HCT116 (cell line): ENCODE measurements at regions not wholly inside any gene's neighbourhood (a gene's known extent, or its start where the extent isn't known, plus 50 kb on each side); places are given as distances from the start of the nearest gene placed in this dataset.

ENCODE experiments used
- ATAC-seq: fragments of 200-7000 bp; cut with Tn5 transposase; 2 replicates; pipeline ENCODE4 v1.9.1; 2020; ENCODE audit warnings: mild to moderate bottlenecking, moderate library complexity
- BruUV-seq: library from RNA; stranded (reverse); fragments of 400-500 nt; replicated peaks from 2 replicates; lab custom pipeline; 2021; lab: Mats Ljungman, UMichigan
- CTCF ChIA-PET: fragments of 300-600 bp; sonication (Branson Sonifier 250); formaldehyde crosslinking; loops from one replicate; lab custom pipeline; 2021; ENCODE audit warnings: antibody characterized with exemption; lab: Charles Lee
- POLR2A ChIA-PET: fragments of 300-600, 350-600 bp; sonication (Branson Sonifier 250); formaldehyde crosslinking; loops from one replicate; lab custom pipeline; 2021; ENCODE audit warnings: antibody characterized with exemption; lab: Charles Lee
- RAD21 ChIA-PET, 2 experiments: fragments of 300-600 bp; sonication (Branson Sonifier 250); formaldehyde crosslinking; loops; one replicate each; lab custom pipeline; 2023; ENCODE audit warnings: low total read pairs in 2 of 2; ENCODE audit not compliant: uncharacterized antibody in 2 of 2, unreplicated experiment in 2 of 2, low non-redundant PET in 1 of 2; lab: Charles Lee
- DNase-seq: peaks from one replicate; pipeline ENCODE4 v3.0.0-alpha.2; 2010; ENCODE audit warnings: low read depth, low spot score
- H2AFZ ChIP-seq: fragments of 200-600 bp; shearing (Covaris generic), sonication (generic); 2 replicates; pipeline ENCODE4 v1.6.1; 2017; ENCODE audit warnings: low read depth, mixed run types, mixed read lengths, antibody characterized with exemption, low read length; ENCODE audit not compliant: poor library complexity, severe bottlenecking
- H3K27ac ChIP-seq: 2 replicates; pipeline ENCODE4 v1.5.1; 2012; ENCODE audit warnings: low read depth, low read length
- H3K27me3 ChIP-seq: fragments of 200-600 bp; sonication (generic); 2 replicates; pipeline ENCODE4 v1.6.1; 2016; ENCODE audit warnings: mixed run types, low read length, mixed read lengths; ENCODE audit not compliant: insufficient read depth
- H3K36me3 ChIP-seq, 2 experiments: fragments of 200-500 bp in 1 of 2; fragments of 200-600 bp in 1 of 2; sonication (Bioruptor generic) in 1 of 2; sonication (generic) in 1 of 2; 2 replicates each; pipeline versions ENCODE4 v1.5.1 to v1.6.1; 2014 to 2016; ENCODE audit warnings: low read length in 2 of 2, inconsistent platforms in 1 of 2, mixed read lengths in 1 of 2, mixed run types in 1 of 2; ENCODE audit not compliant: insufficient read depth in 2 of 2, control insufficient read depth in 1 of 2
- H3K4me1 ChIP-seq, 2 experiments: fragments of 200-600 bp in 1 of 2; sonication (generic) in 1 of 2; 2 replicates each; pipeline versions ENCODE4 v1.5.1 to v1.6.1; 2012 to 2017; ENCODE audit warnings: low read length in 2 of 2, inconsistent platforms in 1 of 2, mild to moderate bottlenecking in 1 of 2, mixed read lengths in 1 of 2, mixed run types in 1 of 2, moderate library complexity in 1 of 2; ENCODE audit not compliant: insufficient read depth in 2 of 2, control insufficient read depth in 1 of 2
- H3K4me2 ChIP-seq: fragments of 200-600 bp; sonication (generic); 2 replicates; pipeline ENCODE4 v1.6.1; 2017; ENCODE audit warnings: mixed run types, low read length, mixed read lengths
- H3K4me3 ChIP-seq, 2 experiments: fragments of 200-600 bp in 1 of 2; sonication (generic) in 1 of 2; replicated peaks in 1 of 2; 2 replicates each; pipeline ENCODE4 v1.5.1; 2011 to 2016; ENCODE audit warnings: low read length in 2 of 2, control low read depth in 1 of 2, low read depth in 1 of 2, mild to moderate bottlenecking in 1 of 2, mixed read lengths in 1 of 2, mixed run types in 1 of 2
- H3K79me2 ChIP-seq: fragments of 200-600 bp; sonication (generic); 2 replicates; pipeline ENCODE4 v1.6.1; 2017; ENCODE audit warnings: mild to moderate bottlenecking, mixed run types, low read length, moderate library complexity, mixed read lengths; ENCODE audit not compliant: insufficient read depth
- H3K9ac ChIP-seq: fragments of 200-600 bp; sonication (generic); 2 replicates; pipeline ENCODE4 v1.6.1; 2016; ENCODE audit warnings: low read length, mixed read lengths
- H3K9me2 ChIP-seq: fragments of 200-600 bp; sonication (generic), shearing (Covaris generic); 2 replicates; pipeline ENCODE4 v1.6.1; 2017; ENCODE audit warnings: mixed run types, mild to moderate bottlenecking, moderate library complexity; ENCODE audit not compliant: insufficient read depth
- H3K9me3 ChIP-seq, 2 experiments: fragments of 200-500 bp in 1 of 2; fragments of 200-600 bp in 1 of 2; sonication (Bioruptor generic) in 1 of 2; sonication (generic) in 1 of 2; 2 replicates each; pipeline ENCODE4 v1.6.1; 2014 to 2017; ENCODE audit warnings: low read length in 2 of 2, mixed read lengths in 2 of 2, inconsistent platforms in 1 of 2, low read depth in 1 of 2, mild to moderate bottlenecking in 1 of 2, mixed run types in 1 of 2, moderate library complexity in 1 of 2; ENCODE audit not compliant: control insufficient read depth in 1 of 2, insufficient read depth in 1 of 2
- H4K20me1 ChIP-seq: fragments of 200-600 bp; sonication (generic), shearing (Covaris generic); 2 replicates; pipeline ENCODE4 v1.6.1; 2017; ENCODE audit warnings: mixed run types, mild to moderate bottlenecking, moderate library complexity; ENCODE audit not compliant: insufficient read depth
- ATF3 ChIP-seq: IDR thresholded peaks from 2 replicates; pipeline ENCODE4 v1.6.1; 2012
- CBX3 ChIP-seq: IDR thresholded peaks from 2 replicates; pipeline ENCODE4 v1.6.1; 2012; ENCODE audit warnings: low read depth
- CEBPB ChIP-seq: IDR thresholded peaks from 2 replicates; pipeline ENCODE4 v1.6.1; 2012; ENCODE audit warnings: low read depth
- CTCF ChIP-seq, 3 experiments: fragments of 200-600 bp in 1 of 3; sonication (generic) in 1 of 3; IDR thresholded peaks in 2 of 3; conservative IDR thresholded peaks in 1 of 3; 2 replicates each; pipeline ENCODE4 v1.5.1; 2012 to 2017; ENCODE audit warnings: low read depth in 2 of 3, low read length in 2 of 3, antibody characterized with exemption in 1 of 3, borderline replicate concordance in 1 of 3, control low read depth in 1 of 3, mild to moderate bottlenecking in 1 of 3, mixed read lengths in 1 of 3, mixed run types in 1 of 3, moderate library complexity in 1 of 3; ENCODE audit not compliant: insufficient read depth in 1 of 3
- EGR1 ChIP-seq: IDR thresholded peaks from 2 replicates; pipeline ENCODE4 v1.6.1; 2012; ENCODE audit warnings: low read depth
- ELF1 ChIP-seq: IDR thresholded peaks from 2 replicates; pipeline ENCODE4 v1.6.1; 2012; ENCODE audit warnings: low read depth, borderline replicate concordance
- EZH2phosphoT487 ChIP-seq: fragments of 200-600 bp; IDR thresholded peaks from 2 replicates; pipeline ENCODE4 v1.6.1; 2018; ENCODE audit warnings: antibody characterized with exemption, borderline replicate concordance
- FOSL1 ChIP-seq: IDR thresholded peaks from 2 replicates; pipeline ENCODE4 v1.6.1; 2012; ENCODE audit warnings: low read depth
- POLR2A ChIP-seq: IDR thresholded peaks from 2 replicates; pipeline ENCODE4 v1.7.0; 2011; ENCODE audit warnings: borderline replicate concordance; ENCODE audit not compliant: insufficient read depth, insufficient read length; ENCODE audit errors: extremely low read depth
- POLR2AphosphoS5 ChIP-seq: IDR thresholded peaks from 2 replicates; pipeline ENCODE4 v1.6.1; 2011; ENCODE audit warnings: mild to moderate bottlenecking, low read depth, low read length, moderate library complexity
- RAD21 ChIP-seq: IDR thresholded peaks from 2 replicates; pipeline ENCODE4 v1.6.1; 2012; ENCODE audit warnings: low read depth, mild to moderate bottlenecking
- REST ChIP-seq: IDR thresholded peaks from 2 replicates; pipeline ENCODE4 v1.6.1; 2012; ENCODE audit warnings: low read depth
- SIN3A ChIP-seq: IDR thresholded peaks from 2 replicates; pipeline ENCODE4 v1.6.1; 2012; ENCODE audit warnings: low read depth
- SRF ChIP-seq: IDR thresholded peaks from 2 replicates; pipeline ENCODE4 v1.6.1; 2012; ENCODE audit warnings: low read depth
- TCF7L2 ChIP-seq: IDR thresholded peaks from 2 replicates; pipeline ENCODE4 v1.7.0; 2011; ENCODE audit warnings: borderline replicate concordance, inconsistent platforms; ENCODE audit not compliant: insufficient read depth, insufficient read length; ENCODE audit errors: extremely low read depth
- YY1 ChIP-seq: IDR thresholded peaks from 2 replicates; pipeline ENCODE4 v1.6.1; 2011; ENCODE audit warnings: low read length, low read depth, moderate library complexity, mild to moderate bottlenecking; ENCODE audit not compliant: insufficient replicate concordance; ENCODE audit errors: extremely low read depth
- ZFX ChIP-seq: fragments of 450-650 bp; IDR thresholded peaks from 2 replicates; pipeline ENCODE4 v1.6.1; 2017
- intact Hi-C: fragments of 100-400 bp; cut with micrococcal nuclease; formaldehyde crosslinking; loops from 2 replicates; pipeline ENCODE4 v1.10.0; 2022
- TF ChIP-seq, protein P1 (sequence below): IDR thresholded peaks from 2 replicates; pipeline ENCODE4 v1.6.1; 2011; ENCODE audit warnings: mild to moderate bottlenecking, low read length, moderate library complexity; ENCODE audit not compliant: insufficient replicate concordance; ENCODE audit errors: extremely low read depth
- TF ChIP-seq, protein P2 (sequence below): IDR thresholded peaks from 2 replicates; pipeline ENCODE4 v1.6.1; 2012

- Histone ChIP-seq H2AFZ (no peak overlapping the region), H3K9ac (no peak overlapping the region), H3K4me2 (no peak overlapping the region), H3K4me3 (no peak overlapping the region), H3K4me1 (no peaks in the 10 kb centered on the region), H4K20me1 (no peaks in the 10 kb centered on the region), H3K79me2 (no peaks in the 10 kb centered on the region), H3K27ac (no peak overlapping the region), H3K9me2 (no peaks in the 10 kb centered on the region), H3K36me3 (no peaks in the 10 kb centered on the region), H3K9me3 (no peaks in the 10 kb centered on the region; a peak in 1 of 4 replicates), H3K27me3 (no peaks in the 10 kb centered on the region)
- intact Hi-C loops = no loop called here
- no peak for TF ChIP-seq TCF7L2
- no peak for TF ChIP-seq RAD21
- TF ChIP-seq EGR1 = no peak
- TF ChIP-seq, protein P1, sequence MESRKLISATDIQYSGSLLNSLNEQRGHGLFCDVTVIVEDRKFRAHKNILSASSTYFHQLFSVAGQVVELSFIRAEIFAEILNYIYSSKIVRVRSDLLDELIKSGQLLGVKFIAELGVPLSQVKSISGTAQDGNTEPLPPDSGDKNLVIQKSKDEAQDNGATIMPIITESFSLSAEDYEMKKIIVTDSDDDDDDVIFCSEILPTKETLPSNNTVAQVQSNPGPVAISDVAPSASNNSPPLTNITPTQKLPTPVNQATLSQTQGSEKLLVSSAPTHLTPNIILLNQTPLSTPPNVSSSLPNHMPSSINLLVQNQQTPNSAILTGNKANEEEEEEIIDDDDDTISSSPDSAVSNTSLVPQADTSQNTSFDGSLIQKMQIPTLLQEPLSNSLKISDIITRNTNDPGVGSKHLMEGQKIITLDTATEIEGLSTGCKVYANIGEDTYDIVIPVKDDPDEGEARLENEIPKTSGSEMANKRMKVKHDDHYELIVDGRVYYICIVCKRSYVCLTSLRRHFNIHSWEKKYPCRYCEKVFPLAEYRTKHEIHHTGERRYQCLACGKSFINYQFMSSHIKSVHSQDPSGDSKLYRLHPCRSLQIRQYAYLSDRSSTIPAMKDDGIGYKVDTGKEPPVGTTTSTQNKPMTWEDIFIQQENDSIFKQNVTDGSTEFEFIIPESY = no peak
- TF ChIP-seq POLR2AphosphoS5 = no peak
- TF ChIP-seq, protein P2, sequence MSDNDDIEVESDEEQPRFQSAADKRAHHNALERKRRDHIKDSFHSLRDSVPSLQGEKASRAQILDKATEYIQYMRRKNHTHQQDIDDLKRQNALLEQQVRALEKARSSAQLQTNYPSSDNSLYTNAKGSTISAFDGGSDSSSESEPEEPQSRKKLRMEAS = no peak
- TF ChIP-seq ELF1 = no peak
- TF ChIP-seq SRF = no peak
- no peak for TF ChIP-seq CBX3
- TF ChIP-seq SIN3A = no peak
- TF ChIP-seq CTCF (IDR thresholded peaks at IDR 0.05 in 2 of 3, conservative IDR thresholded peaks at IDR 0.05 in 1 of 3; ENCODE audit: borderline replicate concordance in 1 of 3, insufficient read depth in 1 of 3, low read depth in 2 of 3, low read length in 2 of 3) = no peak
- no peak for TF ChIP-seq YY1
- no peak for TF ChIP-seq ATF3
- TF ChIP-seq ZFX = no peak
- no peak for TF ChIP-seq CEBPB
- no peak for TF ChIP-seq EZH2phosphoT487
- no peak for TF ChIP-seq POLR2A
- TF ChIP-seq REST = no peak
- TF ChIP-seq FOSL1 = no peak
- RAD21 ChIA-PET = no interaction called here
- POLR2A ChIA-PET = no interaction called here
- ATAC-seq (no peak), DNase-seq (no peak)
- CTCF ChIA-PET = no interaction called here
- BruUV-seq = no TSS peak
These were observed 176.6 kb upstream of the VIPR2 start for GRCh38 chr7:159321278-159321677.
